GM13976 (cell line): ENCODE measurements at regions not wholly inside any gene's neighbourhood (a gene's known extent, or its start where the extent isn't known, plus 50 kb on each side); places are given as distances from the start of the nearest gene placed in this dataset.

Source experiments
- DNase-seq: peaks from one replicate; pipeline ENCODE4 v3.0.0; 2012; ENCODE audit warnings: low spot score
- in situ Hi-C: fragments of 300-500 bp; cut with MboI; formaldehyde crosslinking; loops from one replicate; pipeline ENCODE4 v1.12.0; 2022; ENCODE audit warnings: low sequenced_read_pairs, mixed read lengths, inconsistent platforms; ENCODE audit not compliant: unreplicated experiment
- TF ChIP-seq, protein P1 (sequence below): IDR thresholded peaks from 2 replicates; pipeline ENCODE4 v1.5.1; 2012; ENCODE audit warnings: borderline replicate concordance, mild to moderate bottlenecking; ENCODE audit not compliant: insufficient read depth; ENCODE audit errors: extremely low read depth, missing control alignments, control extremely low read depth

DNA sequence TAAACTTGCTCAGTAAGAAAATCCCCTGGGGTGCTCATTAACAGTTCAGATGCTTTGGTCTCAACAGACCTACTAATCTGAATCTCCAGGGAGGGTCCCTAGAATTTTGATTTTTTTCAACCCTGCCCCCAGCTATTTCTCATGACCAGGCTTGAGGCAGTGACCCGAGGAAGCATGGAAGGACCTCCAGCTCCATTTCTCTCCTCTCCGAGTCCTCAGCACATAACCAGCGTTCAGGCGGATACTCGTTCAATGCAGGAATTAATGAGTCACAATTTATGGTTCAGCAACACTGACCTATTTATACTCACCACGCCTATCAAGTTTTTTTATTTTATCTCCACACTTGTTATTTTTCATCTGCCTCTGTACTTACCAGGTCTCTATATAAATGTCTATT lies 369.2 kb upstream of the CDH4 start:
- TF ChIP-seq, protein P1, sequence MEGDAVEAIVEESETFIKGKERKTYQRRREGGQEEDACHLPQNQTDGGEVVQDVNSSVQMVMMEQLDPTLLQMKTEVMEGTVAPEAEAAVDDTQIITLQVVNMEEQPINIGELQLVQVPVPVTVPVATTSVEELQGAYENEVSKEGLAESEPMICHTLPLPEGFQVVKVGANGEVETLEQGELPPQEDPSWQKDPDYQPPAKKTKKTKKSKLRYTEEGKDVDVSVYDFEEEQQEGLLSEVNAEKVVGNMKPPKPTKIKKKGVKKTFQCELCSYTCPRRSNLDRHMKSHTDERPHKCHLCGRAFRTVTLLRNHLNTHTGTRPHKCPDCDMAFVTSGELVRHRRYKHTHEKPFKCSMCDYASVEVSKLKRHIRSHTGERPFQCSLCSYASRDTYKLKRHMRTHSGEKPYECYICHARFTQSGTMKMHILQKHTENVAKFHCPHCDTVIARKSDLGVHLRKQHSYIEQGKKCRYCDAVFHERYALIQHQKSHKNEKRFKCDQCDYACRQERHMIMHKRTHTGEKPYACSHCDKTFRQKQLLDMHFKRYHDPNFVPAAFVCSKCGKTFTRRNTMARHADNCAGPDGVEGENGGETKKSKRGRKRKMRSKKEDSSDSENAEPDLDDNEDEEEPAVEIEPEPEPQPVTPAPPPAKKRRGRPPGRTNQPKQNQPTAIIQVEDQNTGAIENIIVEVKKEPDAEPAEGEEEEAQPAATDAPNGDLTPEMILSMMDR, result no peak
- in situ Hi-C loops, result no loop called here
- no peak for DNase-seq

DNA sequence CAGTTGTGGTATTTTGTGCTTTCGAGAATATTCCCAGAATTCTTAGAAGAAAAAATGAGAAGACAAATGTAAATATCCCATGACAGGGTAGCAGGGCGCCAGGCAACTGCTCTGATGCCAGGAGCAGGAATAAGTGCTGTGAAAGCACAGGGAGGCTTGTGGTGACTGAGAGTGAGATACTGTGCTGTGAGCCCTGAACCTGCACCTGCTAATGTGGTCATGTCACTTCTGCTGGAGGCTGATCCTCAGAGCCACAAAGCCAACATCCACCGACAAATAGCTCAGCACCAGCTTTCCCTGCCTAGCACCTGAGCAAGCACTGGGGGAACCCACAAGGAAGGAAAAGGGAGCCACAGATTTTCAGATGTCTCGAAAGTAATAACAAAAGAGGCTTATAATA lies 368.6 kb upstream of the CDH4 start:
- DNase-seq, result no peak
- in situ Hi-C loops, result no loop called here
- TF ChIP-seq, protein P1, result no peak

DNA sequence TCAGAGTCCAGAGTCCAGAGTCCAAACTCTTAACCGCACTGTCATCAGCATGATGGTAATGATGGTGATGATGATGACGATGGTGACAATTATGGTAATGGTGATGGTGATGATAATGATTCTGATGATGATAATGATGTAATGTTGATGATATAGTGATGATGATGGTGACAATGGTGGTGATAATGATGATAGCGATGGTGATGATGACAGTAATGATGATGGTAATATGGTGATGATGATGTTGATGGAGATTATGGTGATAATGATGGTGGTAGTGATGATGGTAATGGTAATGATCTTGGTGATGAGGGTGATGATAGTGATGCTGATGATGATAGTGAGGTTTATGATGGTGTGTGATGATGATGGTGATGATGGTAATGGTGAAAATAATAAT lies 367.8 kb upstream of the CDH4 start:
- TF ChIP-seq, protein P1, result no peak
- no peak for DNase-seq
- in situ Hi-C loops, result no loop called here

DNA sequence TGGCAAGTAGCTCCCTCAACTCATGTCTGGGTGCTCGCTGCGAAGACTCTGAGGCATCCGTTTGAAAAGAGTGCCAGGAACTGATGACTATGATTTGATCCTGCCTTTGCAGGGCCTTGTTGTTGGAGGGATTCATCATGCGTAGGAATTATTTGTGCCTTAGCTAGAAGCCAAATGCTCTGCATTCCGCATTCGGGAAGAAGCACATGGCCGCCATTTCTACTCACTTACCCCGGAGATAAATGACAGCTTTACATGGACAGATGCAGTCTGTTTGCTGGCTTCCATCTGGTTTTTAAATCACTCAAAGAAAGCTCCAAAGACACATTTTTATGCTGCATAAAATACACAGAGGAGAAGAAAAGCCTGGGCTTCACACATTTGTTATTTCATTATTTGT lies 363.3 kb upstream of the CDH4 start:
- in situ Hi-C loops, result no loop called here
- no peak for DNase-seq
- TF ChIP-seq, protein P1, result no peak

DNA sequence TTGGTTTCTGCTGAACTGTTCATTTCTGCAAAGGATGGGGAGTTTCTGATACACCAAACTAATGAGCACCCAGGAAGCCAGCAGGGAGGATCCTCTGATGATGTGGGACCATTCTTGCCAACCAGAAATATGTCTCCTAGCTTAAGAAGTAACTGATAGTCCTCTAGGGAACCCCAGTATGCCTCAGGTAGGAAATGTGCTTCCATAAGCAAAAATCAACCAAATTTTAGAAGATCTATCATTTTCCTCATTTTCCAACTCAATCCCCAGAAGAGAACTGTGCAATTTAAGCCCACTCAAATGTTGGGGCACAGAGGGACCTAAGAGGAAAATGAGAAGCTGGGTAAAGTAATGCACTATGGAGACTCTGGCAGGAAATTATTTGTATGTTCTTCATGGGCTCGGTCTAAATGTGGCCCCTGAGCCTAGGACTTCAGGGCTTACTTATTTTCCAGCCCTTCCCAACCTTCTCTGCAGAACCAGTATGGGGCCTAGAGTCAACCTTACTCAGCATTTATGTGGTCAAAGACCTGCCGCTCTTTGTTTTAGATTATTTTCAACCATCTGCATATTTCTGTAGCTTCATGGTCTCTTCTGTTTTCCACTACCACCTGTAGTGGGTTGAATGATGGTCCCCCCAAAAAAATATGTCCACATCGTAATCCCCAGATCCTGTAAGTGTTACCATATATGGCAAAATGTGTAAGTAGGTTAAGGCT lies 359.8 kb upstream of the CDH4 start:
- TF ChIP-seq, protein P1, result no peak
- DNase-seq, result no peak
- in situ Hi-C loops, result no loop called here

DNA sequence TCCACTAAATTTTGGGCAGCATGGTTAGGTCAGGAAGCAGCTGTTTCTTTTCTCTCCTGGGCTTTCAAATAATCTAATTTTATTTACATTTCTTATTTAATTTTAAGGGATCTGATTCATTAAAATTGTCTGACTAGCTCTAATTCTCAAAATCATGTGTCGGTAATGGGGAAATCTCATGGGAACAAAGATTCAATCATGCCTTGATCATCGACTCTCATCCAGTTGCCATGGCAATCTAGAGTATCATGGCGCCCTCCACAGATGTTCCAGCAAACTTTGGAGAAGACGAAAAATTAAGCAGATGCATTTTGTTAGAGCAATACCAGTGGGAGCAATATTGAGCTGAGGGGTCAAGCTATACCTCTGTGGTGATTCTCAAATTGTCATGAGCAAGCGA lies 358.0 kb upstream of the CDH4 start:
- in situ Hi-C loops, result no loop called here
- TF ChIP-seq, protein P1, result no peak
- no peak for DNase-seq

DNA sequence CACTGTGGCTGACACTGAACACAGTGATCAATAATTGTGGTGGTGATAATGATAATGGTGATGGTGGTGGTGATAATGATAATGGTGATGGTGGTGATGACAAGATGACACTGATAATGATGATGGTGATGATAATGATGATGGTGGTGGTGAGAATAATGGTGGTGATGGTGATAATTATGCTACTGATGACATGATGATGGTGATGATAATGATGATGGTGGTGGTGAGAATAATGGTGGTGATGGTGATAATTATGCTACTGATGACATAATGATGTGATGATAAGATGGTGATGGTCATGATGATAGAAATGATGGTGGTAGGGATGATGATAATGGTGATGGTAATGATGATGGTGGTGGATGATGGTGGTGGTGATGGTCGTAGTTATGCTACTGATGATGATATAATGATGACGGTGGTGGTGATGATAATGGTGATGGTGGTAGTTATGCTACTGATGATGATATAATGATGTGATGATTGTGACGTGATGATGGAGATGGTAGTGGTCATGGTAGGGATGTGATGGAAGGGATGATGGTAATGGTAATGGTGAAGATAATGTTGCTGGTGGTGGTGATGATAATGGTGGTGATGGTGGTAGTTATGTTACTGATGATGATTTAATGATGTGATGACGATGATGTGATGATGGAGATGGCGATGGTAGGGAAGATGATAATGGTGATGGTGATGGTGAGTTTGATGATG lies 356.5 kb upstream of the CDH4 start:
- TF ChIP-seq, protein P1, result no peak
- in situ Hi-C loops, result no loop called here
- no peak for DNase-seq
